ENCODE measurements at regions not wholly inside any gene's neighbourhood (a gene's known extent, or its start where the extent isn't known, plus 50 kb on each side); places are given as distances from the start of the nearest gene placed in this dataset.

GRCh38 chr11:129324533-129325175, 51.0 kb upstream of the BARX2 start:
- DNase-seq = no peak

GRCh38 chr11:129323896-129324502, 51.6 kb upstream of the BARX2 start:
- DNase-seq = no peak

- DNase-seq = no peak
These were observed 52.7 kb upstream of the BARX2 start for GRCh38 chr11:129322941-129323340.

GRCh38 chr11:129321076-129321475, 54.6 kb upstream of the BARX2 start:
- no peak for DNase-seq

- no peak for DNase-seq
These were observed 55.2 kb upstream of the BARX2 start for GRCh38 chr11:129320494-129320893.

GRCh38 chr11:129319751-129320150, 55.9 kb upstream of the BARX2 start:
- DNase-seq = no peak

- DNase-seq = no peak
These were observed 56.4 kb upstream of the BARX2 start for GRCh38 chr11:129319201-129319600.

- no peak for DNase-seq
These were observed 58.1 kb upstream of the BARX2 start for GRCh38 chr11:129317571-129317970.

- DNase-seq = no peak
These were observed 58.9 kb upstream of the BARX2 start for GRCh38 chr11:129316781-129317180.

- no peak for DNase-seq
These were observed 59.7 kb upstream of the BARX2 start for GRCh38 chr11:129315781-129316579.

GRCh38 chr11:129314371-129314770, 61.3 kb upstream of the BARX2 start:
- no peak for DNase-seq

- DNase-seq = no peak
These were observed 61.9 kb upstream of the BARX2 start for GRCh38 chr11:129313541-129314297.

- no peak for DNase-seq
These were observed 62.7 kb upstream of the BARX2 start for GRCh38 chr11:129312730-129313503.

- DNase-seq = no peak
These were observed 67.3 kb upstream of the BARX2 start for GRCh38 chr11:129308241-129308865.

- no peak for DNase-seq
These were observed 68.5 kb upstream of the BARX2 start for GRCh38 chr11:129307162-129307561.

GRCh38 chr11:129302386-129303101, 73.1 kb upstream of the BARX2 start:
- DNase-seq = no peak

- no peak for DNase-seq
These were observed 75.5 kb upstream of the BARX2 start for GRCh38 chr11:129300099-129300498.

- no peak for DNase-seq
These were observed 76.7 kb upstream of the BARX2 start for GRCh38 chr11:129298988-129299387.

- no peak for DNase-seq
These were observed 79.9 kb upstream of the BARX2 start for GRCh38 chr11:129295746-129296145.

GRCh38 chr11:129292771-129293170, 82.9 kb upstream of the BARX2 start:
- DNase-seq = no peak

GRCh38 chr11:129292092-129292491, 83.6 kb upstream of the BARX2 start:
- no peak for DNase-seq

Data from CD4-positive, alpha-beta T cell treated with Interleukin-17A for 1 hour (primary cell).